ENCODE measurements at regions not wholly inside any gene's neighbourhood (a gene's known extent, or its start where the extent isn't known, plus 50 kb on each side); places are given as distances from the start of the nearest gene placed in this dataset.

- no peak for DNase-seq (ENCODE audit: low read depth)
- TF ChIP-seq, protein P1, sequence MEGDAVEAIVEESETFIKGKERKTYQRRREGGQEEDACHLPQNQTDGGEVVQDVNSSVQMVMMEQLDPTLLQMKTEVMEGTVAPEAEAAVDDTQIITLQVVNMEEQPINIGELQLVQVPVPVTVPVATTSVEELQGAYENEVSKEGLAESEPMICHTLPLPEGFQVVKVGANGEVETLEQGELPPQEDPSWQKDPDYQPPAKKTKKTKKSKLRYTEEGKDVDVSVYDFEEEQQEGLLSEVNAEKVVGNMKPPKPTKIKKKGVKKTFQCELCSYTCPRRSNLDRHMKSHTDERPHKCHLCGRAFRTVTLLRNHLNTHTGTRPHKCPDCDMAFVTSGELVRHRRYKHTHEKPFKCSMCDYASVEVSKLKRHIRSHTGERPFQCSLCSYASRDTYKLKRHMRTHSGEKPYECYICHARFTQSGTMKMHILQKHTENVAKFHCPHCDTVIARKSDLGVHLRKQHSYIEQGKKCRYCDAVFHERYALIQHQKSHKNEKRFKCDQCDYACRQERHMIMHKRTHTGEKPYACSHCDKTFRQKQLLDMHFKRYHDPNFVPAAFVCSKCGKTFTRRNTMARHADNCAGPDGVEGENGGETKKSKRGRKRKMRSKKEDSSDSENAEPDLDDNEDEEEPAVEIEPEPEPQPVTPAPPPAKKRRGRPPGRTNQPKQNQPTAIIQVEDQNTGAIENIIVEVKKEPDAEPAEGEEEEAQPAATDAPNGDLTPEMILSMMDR (IDR thresholded peaks at IDR 0.05; ENCODE audit: insufficient read depth, low read length, poor library complexity, severe bottlenecking): no peak
- no peak overlapping the region for H3K4me3 ChIP-seq (ENCODE audit: low read depth, low read length)
- H3K36me3 ChIP-seq (ENCODE audit: control insufficient read depth, insufficient read depth, low read length): no peaks in the 10 kb centered on the region
- H3K27me3 ChIP-seq (ENCODE audit: control insufficient read depth, insufficient read depth, low read length): no peaks in the 10 kb centered on the region
Measured at GRCh38 chr10:64081947-64082482, 560.8 kb downstream of the REEP3 start.

DNA sequence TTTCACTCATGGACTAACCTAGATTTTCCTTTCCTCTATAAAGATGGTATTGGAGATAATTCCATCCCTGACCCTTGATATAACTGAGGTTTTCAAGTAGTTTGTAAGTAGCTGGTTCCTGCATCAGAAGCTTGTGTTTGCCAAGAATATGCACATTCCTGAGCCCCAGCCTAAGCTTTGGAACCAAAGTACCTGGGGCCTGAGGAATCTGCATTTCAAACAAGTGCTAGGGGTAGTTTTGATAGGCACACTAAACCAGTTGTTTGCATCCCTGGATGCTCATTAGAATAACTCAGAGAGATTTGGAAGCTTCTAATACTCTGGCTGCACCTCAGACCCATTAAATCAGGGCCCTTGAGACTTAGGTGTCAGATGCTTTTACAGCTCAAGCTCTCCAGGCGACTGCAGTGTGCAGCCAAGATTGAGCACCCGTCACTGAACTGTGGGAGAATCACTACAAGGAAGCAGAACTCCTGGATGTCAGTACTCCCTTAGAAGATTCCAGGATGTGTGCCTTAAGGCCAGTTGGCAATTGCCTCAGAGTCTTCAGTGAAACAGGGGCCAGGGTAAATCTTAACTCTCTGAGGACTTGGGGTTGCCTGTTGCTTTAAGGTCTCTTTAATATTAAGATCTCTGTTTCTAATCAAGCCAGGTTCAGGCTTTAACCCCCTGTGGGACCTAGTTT, 565.0 kb downstream of the REEP3 start:
- Histone ChIP-seq H3K36me3 (ENCODE audit: control insufficient read depth, insufficient read depth, low read length) (no peaks in the 10 kb centered on the region), H3K27me3 (ENCODE audit: control insufficient read depth, insufficient read depth, low read length) (no peaks in the 10 kb centered on the region), H3K4me3 (ENCODE audit: low read depth, low read length) (no peak overlapping the region)
- TF ChIP-seq, protein P1 (IDR thresholded peaks at IDR 0.05; ENCODE audit: insufficient read depth, low read length, poor library complexity, severe bottlenecking): no peak
- no peak for DNase-seq (ENCODE audit: low read depth)

DNA sequence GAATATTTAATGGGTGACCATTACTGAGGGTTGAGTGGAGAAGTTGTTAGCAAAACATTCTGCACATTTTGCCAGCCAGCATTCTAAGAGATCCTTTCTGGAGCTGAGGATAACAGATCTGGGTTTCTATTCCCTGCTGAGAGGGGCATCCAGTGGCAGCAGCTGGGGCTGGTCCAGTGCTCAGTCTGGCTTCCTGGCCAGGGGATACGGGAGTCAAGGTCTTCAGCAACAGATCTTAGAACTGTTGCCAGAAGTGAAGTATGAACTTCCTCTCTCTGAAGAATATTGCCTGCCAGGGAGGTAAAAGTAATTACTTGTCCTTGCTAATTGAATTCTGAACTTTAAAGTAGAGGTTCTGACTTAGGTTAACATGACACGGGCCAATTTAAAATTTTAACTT, 568.4 kb downstream of the REEP3 start:
- Histone ChIP-seq H3K4me3 (ENCODE audit: low read depth, low read length) (no peak overlapping the region), H3K36me3 (ENCODE audit: control insufficient read depth, insufficient read depth, low read length) (no peaks in the 10 kb centered on the region), H3K27me3 (ENCODE audit: control insufficient read depth, insufficient read depth, low read length) (no peaks in the 10 kb centered on the region)
- no peak for DNase-seq (ENCODE audit: low read depth)
- TF ChIP-seq, protein P1 (IDR thresholded peaks at IDR 0.05; ENCODE audit: insufficient read depth, low read length, poor library complexity, severe bottlenecking): no peak

DNA sequence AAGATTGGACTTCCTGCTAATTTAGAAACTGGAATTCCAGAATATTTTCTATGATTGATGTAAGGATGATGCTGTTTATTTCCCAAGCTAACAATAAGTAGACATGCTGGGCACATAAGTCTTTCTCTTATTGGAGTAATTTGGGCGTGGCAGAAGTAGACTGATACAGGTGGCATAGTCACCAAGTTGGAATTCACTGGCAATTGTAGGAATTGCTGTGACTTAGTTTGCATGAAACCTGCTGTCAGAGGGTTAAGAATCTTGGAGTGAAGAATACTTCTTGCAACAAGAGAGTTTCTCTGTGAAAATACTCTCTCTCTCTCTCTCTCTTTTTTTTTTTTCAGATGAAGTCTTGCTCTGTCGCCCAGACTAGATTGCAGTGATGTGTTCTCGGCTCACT, 569.7 kb downstream of the REEP3 start:
- Histone ChIP-seq H3K36me3 (ENCODE audit: control insufficient read depth, insufficient read depth, low read length) (no peaks in the 10 kb centered on the region), H3K4me3 (ENCODE audit: low read depth, low read length) (no peak overlapping the region)
- no peak for DNase-seq (ENCODE audit: low read depth)

GRCh38 chr10:64091897-64092296, 570.7 kb downstream of the REEP3 start:
- no peak for DNase-seq (ENCODE audit: low read depth)
- TF ChIP-seq, protein P1 (IDR thresholded peaks at IDR 0.05; ENCODE audit: insufficient read depth, low read length, poor library complexity, severe bottlenecking): peak; percentile 59
- H3K36me3 ChIP-seq (ENCODE audit: control insufficient read depth, insufficient read depth, low read length): no peaks in the 10 kb centered on the region
- H3K4me3 ChIP-seq (ENCODE audit: low read depth, low read length): no peak overlapping the region
- H3K27me3 ChIP-seq (ENCODE audit: control insufficient read depth, insufficient read depth, low read length): no peaks in the 10 kb centered on the region

More for the DNA sequence above, 569.7 kb downstream of the REEP3 start:
- TF ChIP-seq, protein P1 (IDR thresholded peaks at IDR 0.05; ENCODE audit: insufficient read depth, low read length, poor library complexity, severe bottlenecking): no peak
- no peaks in the 10 kb centered on the region for H3K27me3 ChIP-seq (ENCODE audit: control insufficient read depth, insufficient read depth, low read length)

DNA sequence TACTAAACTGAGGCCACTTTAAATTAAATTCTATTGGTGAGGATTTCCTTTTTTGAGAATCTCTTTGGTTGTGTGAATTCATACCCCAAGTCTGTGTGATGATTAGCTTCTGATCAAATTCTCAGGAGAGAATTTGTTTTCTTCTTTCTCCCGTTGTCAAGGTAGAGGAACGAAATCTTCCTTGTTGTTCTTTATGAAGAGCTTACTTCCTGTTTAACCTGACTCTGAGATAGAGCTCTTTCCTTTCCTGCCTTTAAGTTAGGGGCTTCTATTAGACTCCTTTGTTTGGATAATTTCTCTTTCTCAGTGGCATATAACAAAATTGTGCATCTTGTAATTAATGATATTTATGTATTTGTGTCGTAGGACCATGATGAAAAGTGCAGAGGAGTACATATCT, 572.1 kb downstream of the REEP3 start:
- Histone ChIP-seq H3K27me3 (ENCODE audit: control insufficient read depth, insufficient read depth, low read length) (no peaks in the 10 kb centered on the region), H3K36me3 (ENCODE audit: control insufficient read depth, insufficient read depth, low read length) (no peaks in the 10 kb centered on the region), H3K4me3 (ENCODE audit: low read depth, low read length) (no peak overlapping the region)
- DNase-seq (ENCODE audit: low read depth): no peak
- TF ChIP-seq, protein P1 (IDR thresholded peaks at IDR 0.05; ENCODE audit: insufficient read depth, low read length, poor library complexity, severe bottlenecking): no peak

Data from kidney epithelial cell (primary cell).